Cardiac fibroblast (primary cell): ENCODE measurements at regions not wholly inside any gene's neighbourhood (a gene's known extent, or its start where the extent isn't known, plus 50 kb on each side); places are given as distances from the start of the nearest gene placed in this dataset.

Source experiments
- DNase-seq, 2 donors: peaks; one replicate each; pipeline versions ENCODE4 v3.0.0 to v3.0.0-alpha.2; 2010; ENCODE audit warnings: low read depth in 2 of 2
- H3K4me3 ChIP-seq, 2 donors: replicated peaks in 1 of 2; 1 replicate in 1 of 2; 2 replicates in 1 of 2; pipeline ENCODE4 v1.5.1; 2011; ENCODE audit warnings: low read depth in 2 of 2, low read length in 2 of 2, mild to moderate bottlenecking in 2 of 2, moderate library complexity in 1 of 2
- TF ChIP-seq, protein P1 (sequence below): IDR thresholded peaks from one replicate; pipeline ENCODE4 v1.5.1; 2011; ENCODE audit warnings: low read depth, mild to moderate bottlenecking, low read length, inconsistent platforms

DNA sequence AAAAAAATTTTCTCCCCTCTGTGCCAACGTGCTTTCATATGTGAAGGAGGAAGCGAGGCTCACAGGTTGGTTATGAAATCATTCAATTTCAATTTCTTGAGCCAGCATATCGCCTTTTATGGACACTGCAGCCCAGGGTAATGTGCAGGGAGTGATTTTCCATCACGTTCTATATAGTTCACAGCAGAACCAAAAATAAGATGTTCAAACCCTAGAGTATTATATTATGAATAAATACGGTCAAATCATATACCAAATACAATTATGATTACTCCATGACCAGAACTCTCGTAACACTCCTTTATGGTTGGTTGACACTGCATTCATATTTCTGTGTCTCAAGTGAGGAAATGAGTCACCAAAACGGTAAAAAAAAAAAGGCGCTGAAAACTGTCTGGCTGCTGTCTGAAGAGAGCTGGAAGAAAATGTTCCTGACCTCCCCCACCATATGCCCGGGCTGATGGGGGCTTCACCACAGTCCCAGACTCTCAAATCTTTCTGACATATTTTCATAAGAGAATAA lies 75.8 kb upstream of the UBAC2 start:
- peak; percentile 75 to 91 for DNase-seq
- TF ChIP-seq, protein P1, sequence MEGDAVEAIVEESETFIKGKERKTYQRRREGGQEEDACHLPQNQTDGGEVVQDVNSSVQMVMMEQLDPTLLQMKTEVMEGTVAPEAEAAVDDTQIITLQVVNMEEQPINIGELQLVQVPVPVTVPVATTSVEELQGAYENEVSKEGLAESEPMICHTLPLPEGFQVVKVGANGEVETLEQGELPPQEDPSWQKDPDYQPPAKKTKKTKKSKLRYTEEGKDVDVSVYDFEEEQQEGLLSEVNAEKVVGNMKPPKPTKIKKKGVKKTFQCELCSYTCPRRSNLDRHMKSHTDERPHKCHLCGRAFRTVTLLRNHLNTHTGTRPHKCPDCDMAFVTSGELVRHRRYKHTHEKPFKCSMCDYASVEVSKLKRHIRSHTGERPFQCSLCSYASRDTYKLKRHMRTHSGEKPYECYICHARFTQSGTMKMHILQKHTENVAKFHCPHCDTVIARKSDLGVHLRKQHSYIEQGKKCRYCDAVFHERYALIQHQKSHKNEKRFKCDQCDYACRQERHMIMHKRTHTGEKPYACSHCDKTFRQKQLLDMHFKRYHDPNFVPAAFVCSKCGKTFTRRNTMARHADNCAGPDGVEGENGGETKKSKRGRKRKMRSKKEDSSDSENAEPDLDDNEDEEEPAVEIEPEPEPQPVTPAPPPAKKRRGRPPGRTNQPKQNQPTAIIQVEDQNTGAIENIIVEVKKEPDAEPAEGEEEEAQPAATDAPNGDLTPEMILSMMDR, result no peak

DNA sequence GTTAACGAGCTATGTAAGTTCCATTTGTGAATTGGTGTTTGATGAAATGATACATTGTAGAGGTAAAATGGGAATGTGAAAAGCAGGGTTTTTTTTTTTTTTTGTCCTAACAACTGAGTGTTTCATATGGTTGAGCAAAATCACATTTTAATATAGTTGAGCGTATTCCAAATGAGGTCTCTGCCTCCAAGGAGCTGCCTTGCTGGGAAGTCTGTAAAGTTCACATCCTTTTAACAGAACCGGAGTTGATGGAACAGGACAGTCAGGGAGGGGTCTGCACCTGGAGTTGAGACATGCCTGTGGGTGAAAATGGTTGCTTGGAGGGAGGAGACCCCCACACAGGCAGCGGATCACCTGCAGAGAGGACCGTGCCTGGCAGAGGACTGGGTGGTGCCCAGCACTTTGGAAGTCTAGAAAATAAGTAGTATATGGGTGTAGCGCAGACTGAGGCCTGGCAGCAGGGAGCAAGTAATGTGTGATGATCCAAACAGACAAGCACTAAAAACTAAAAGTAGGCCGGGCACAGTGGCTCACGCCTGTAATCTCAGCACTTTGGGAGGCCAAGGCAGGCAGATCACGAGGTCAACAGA lies 75.2 kb upstream of the UBAC2 start:
- no peak for DNase-seq
- TF ChIP-seq, protein P1, result no peak
- no peak overlapping the region for H3K4me3 ChIP-seq

More for the DNA sequence above, 75.8 kb upstream of the UBAC2 start:
- peak overlapping the region in 1 of 2 donors; percentile 41 for H3K4me3 ChIP-seq

DNA sequence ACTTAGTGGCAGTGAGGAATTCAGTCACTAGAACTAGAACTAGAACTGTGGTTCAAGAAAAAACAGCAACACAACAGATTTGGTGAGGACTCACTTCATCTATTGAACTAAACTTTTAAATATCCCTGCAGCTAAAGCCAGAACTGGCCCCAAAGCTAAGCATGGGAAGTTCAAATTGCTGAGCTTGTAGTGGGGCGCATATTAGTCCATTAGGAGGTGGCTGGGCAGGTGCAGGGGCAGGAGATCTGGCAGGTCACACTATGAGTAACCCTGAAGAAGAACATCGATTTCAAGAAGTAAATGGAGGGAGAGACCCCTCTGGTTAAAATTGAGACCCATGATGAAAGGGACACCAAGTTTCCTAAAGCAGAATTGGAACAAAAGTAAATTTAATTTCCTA lies 73.8 kb upstream of the UBAC2 start:
- no peak overlapping the region for H3K4me3 ChIP-seq
- DNase-seq, result no peak
- TF ChIP-seq, protein P1, result no peak

DNA sequence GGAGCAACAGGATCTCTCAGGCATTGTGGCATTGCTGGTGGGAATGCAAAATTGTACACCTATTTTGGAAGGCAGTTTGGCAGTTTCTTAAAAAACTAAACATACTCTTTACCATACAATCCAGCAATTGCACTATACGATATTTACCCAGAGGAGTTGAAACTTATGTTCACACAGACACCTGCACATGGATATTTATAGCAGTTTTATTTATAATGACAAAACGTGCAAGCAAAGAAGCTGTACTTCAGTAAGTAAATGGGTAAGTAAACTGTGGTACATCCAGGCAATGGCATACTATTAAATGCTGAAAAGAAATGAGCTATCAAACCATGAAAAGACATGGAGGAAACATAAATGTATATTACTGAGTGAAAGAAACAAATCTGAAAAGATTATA lies 71.6 kb upstream of the UBAC2 start:
- no peak overlapping the region for H3K4me3 ChIP-seq
- TF ChIP-seq, protein P1, result no peak
- DNase-seq, result no peak

DNA sequence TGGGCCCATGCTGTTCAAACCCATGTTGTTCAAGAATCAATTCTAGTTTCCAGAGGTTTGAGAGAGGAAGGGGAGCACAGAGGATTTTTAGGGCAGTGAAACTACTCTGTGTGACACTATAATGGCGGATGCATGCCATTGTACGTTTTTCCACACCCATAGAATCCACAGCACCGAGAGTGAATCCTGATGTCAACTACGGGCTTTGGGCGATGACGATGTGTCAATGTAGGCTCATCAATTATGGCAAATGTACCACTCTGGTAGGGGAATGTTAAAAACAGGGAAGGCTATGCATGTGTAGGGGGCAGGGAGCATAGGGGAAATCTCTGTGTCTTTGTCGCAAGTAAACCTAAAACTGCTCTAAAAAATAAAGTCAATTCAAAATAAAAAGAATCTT lies 70.7 kb upstream of the UBAC2 start:
- no peak for DNase-seq
- no peak overlapping the region for H3K4me3 ChIP-seq
- TF ChIP-seq, protein P1, result no peak

DNA sequence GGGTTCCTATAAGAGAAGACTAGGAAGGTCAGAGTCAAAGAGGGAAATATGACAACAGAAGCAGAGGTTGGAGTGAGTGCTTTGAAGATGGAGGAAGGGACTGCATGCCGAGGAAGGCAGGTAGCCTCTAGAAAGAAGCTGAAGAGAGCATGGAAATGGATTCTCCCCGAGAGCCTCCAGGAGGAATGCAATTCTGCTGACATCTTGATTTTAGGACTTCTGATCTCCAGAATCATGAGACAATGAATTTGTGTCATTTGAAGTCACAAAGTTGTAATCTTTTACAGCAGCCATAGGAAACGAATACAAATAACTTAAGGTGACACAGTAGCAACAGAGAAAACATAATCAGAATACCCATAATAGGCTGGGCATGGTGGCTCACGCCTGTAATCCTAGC lies 69.2 kb upstream of the UBAC2 start:
- TF ChIP-seq, protein P1, result no peak
- H3K4me3 ChIP-seq, result no peak overlapping the region
- DNase-seq, result no peak
